Keratinocyte (primary cell): ENCODE measurements at regions not wholly inside any gene's neighbourhood (a gene's known extent, or its start where the extent isn't known, plus 50 kb on each side); places are given as distances from the start of the nearest gene placed in this dataset.

Experiments
- DNase-seq: peaks from one replicate; pipeline ENCODE4 v3.0.0-alpha.2; 2011; ENCODE audit warnings: low read depth, missing footprints, low spot score
- FAIRE-seq: peaks from 2 replicates; lab custom pipeline; 2011; peaks lifted over from hg19 to GRCh38; lab: Jason Lieb, UNC
- H2AFZ ChIP-seq: 2 replicates; pipeline ENCODE4 v1.6.0; 2012; ENCODE audit warnings: low read length, control low read depth, inconsistent platforms; ENCODE audit not compliant: control insufficient read depth
- H3K27ac ChIP-seq: 2 replicates; pipeline ENCODE4 v1.5.1; 2011; ENCODE audit warnings: low read length; ENCODE audit not compliant: control insufficient read depth, insufficient read depth
- H3K27me3 ChIP-seq: 3 replicates; pipeline ENCODE4 v1.6.0; 2011; ENCODE audit warnings: low read length; ENCODE audit not compliant: control insufficient read depth, insufficient read depth; ENCODE audit errors: extremely low read depth
- H3K36me3 ChIP-seq, 2 experiments: 2 replicates in 1 of 2; 3 replicates in 1 of 2; pipeline ENCODE4 v1.5.1; 2011; ENCODE audit warnings: low read length in 2 of 2, mild to moderate bottlenecking in 1 of 2; ENCODE audit not compliant: control insufficient read depth in 2 of 2, insufficient read depth in 2 of 2; ENCODE audit errors: extremely low read depth in 1 of 2
- H3K4me1 ChIP-seq: 3 replicates; pipeline ENCODE4 v1.5.1; 2011; ENCODE audit warnings: low read length; ENCODE audit not compliant: control insufficient read depth, insufficient read depth; ENCODE audit errors: extremely low read depth
- H3K4me2 ChIP-seq: 3 replicates; pipeline ENCODE4 v1.6.0; 2011; ENCODE audit warnings: low read depth, low read length; ENCODE audit not compliant: control insufficient read depth, insufficient read depth; ENCODE audit errors: extremely low read depth
- H3K4me3 ChIP-seq, 3 experiments: fragments of 200-600 bp in 1 of 3; sonication (generic) in 1 of 3; 2 replicates in 2 of 3; 3 replicates in 1 of 3; pipeline ENCODE4 v1.5.1; 2011 to 2016; ENCODE audit warnings: low read length in 3 of 3, mild to moderate bottlenecking in 3 of 3, control low read depth in 2 of 3, inconsistent platforms in 1 of 3, low read depth in 1 of 3, mixed read lengths in 1 of 3, mixed run types in 1 of 3, moderate library complexity in 1 of 3; ENCODE audit not compliant: control insufficient read depth in 2 of 3, insufficient read depth in 2 of 3; ENCODE audit errors: extremely low read depth in 1 of 3
- H3K79me2 ChIP-seq: 2 replicates; pipeline ENCODE4 v1.6.0; 2012; ENCODE audit warnings: low read length; ENCODE audit not compliant: control insufficient read depth, insufficient read depth
- H3K9ac ChIP-seq: 3 replicates; pipeline ENCODE4 v1.6.0; 2011; ENCODE audit warnings: low read length; ENCODE audit not compliant: control insufficient read depth, insufficient read depth; ENCODE audit errors: extremely low read depth
- H3K9me1 ChIP-seq: 3 replicates; pipeline ENCODE4 v1.6.0; 2011; ENCODE audit warnings: low read length; ENCODE audit not compliant: control insufficient read depth, insufficient read depth; ENCODE audit errors: extremely low read depth
- H3K9me3 ChIP-seq: 2 replicates; pipeline ENCODE4 v1.5.1; 2012; ENCODE audit warnings: low read depth, low read length; ENCODE audit not compliant: control insufficient read depth
- H4K20me1 ChIP-seq: 3 replicates; pipeline ENCODE4 v1.6.0; 2011; ENCODE audit warnings: low read length; ENCODE audit not compliant: control insufficient read depth, insufficient read depth; ENCODE audit errors: extremely low read depth
- CTCF ChIP-seq, 3 experiments: IDR thresholded peaks in 1 of 3; conservative IDR thresholded peaks in 1 of 3; optimal IDR thresholded peaks in 1 of 3; 2 replicates in 2 of 3; 3 replicates in 1 of 3; pipeline versions ENCODE3 to v1.5.1; 2011; ENCODE audit warnings: low read length in 3 of 3, mild to moderate bottlenecking in 3 of 3, moderate library complexity in 2 of 3, control low read depth in 1 of 3, inconsistent platforms in 1 of 3; ENCODE audit not compliant: insufficient read depth in 2 of 3; ENCODE audit errors: extremely low read depth in 1 of 3
- EZH2 ChIP-seq: IDR thresholded peaks from one replicate; pipeline ENCODE4 v1.6.1; 2012; ENCODE audit warnings: inconsistent platforms, mild to moderate bottlenecking, low read length, moderate library complexity
- dilution Hi-C: fragments of 300-500 bp; cut with MboI; formaldehyde crosslinking; loops from one replicate; pipeline ENCODE4 v1.7.0; 2020; ENCODE audit warnings: low sequenced_read_pairs; ENCODE audit not compliant: extremely low pct_ligation_motif_present

GRCh38 chr6:169866140-169866534, 114.7 kb downstream of the ERMARD start:
- dilution Hi-C loops = no loop called here
- H3K27ac ChIP-seq = no peak overlapping the region
- H3K27me3 ChIP-seq = peaks cover 4% of the 10 kb centered on the region
- no peaks in the 10 kb centered on the region for H4K20me1 ChIP-seq
- no peak overlapping the region for H3K4me2 ChIP-seq
- H2AFZ ChIP-seq = no peak overlapping the region
- TF ChIP-seq EZH2 = no peak
- no peak for TF ChIP-seq CTCF (optimal IDR thresholded peaks at IDR 0.05 in 1 of 3, IDR thresholded peaks at IDR 0.05 in 1 of 3, conservative IDR thresholded peaks at IDR 0.05 in 1 of 3; ENCODE audit: extremely low read depth in 1 of 3, insufficient read depth in 2 of 3, low read length in 3 of 3)
- no peaks in the 10 kb centered on the region for H3K36me3 ChIP-seq
- H3K4me1 ChIP-seq = peaks cover 13% of the 10 kb centered on the region
- H3K4me3 ChIP-seq = no peak overlapping the region
- FAIRE-seq (no peak), DNase-seq (no peak)
- H3K9me1 ChIP-seq = no peaks in the 10 kb centered on the region
- H3K79me2 ChIP-seq = no peaks in the 10 kb centered on the region
- H3K9me3 ChIP-seq = no peaks in the 10 kb centered on the region
- no peak overlapping the region for H3K9ac ChIP-seq

- dilution Hi-C loops = no loop called here
- Histone ChIP-seq H3K36me3 (no peaks in the 10 kb centered on the region), H3K27me3 (peaks cover 4% of the 10 kb centered on the region), H4K20me1 (no peaks in the 10 kb centered on the region), H3K9me1 (no peaks in the 10 kb centered on the region), H3K4me2 (no peak overlapping the region), H2AFZ (no peak overlapping the region), H3K9ac (no peak overlapping the region), H3K9me3 (no peaks in the 10 kb centered on the region), H3K4me3 (no peak overlapping the region), H3K4me1 (peaks cover 13% of the 10 kb centered on the region), H3K27ac (no peak overlapping the region), H3K79me2 (no peaks in the 10 kb centered on the region)
- DNase-seq = no peak
- TF ChIP-seq EZH2 (no peak), CTCF (optimal IDR thresholded peaks at IDR 0.05 in 1 of 3, IDR thresholded peaks at IDR 0.05 in 1 of 3, conservative IDR thresholded peaks at IDR 0.05 in 1 of 3; ENCODE audit: extremely low read depth in 1 of 3, insufficient read depth in 2 of 3, low read length in 3 of 3) (no peak)
- FAIRE-seq = no peak
Observed at GRCh38 chr6:169865346-169866139, 114.1 kb downstream of the ERMARD start.
